ENCODE measurements at regions not wholly inside any gene's neighbourhood (a gene's known extent, or its start where the extent isn't known, plus 50 kb on each side); places are given as distances from the start of the nearest gene placed in this dataset.
"Not testable (repeated sequence)": the region's sequence is repeated elsewhere in the genome, so short reads cannot be mapped to it uniquely, and the experiment has no call there.

- Histone ChIP-seq H3K4me3 (ENCODE audit: low read length) (no peak overlapping the region), H3K9me3 (replicated peaks; ENCODE audit: low read length) (no peaks in the 10 kb centered on the region), H3K36me3 (ENCODE audit: insufficient read depth, low read length) (no peaks in the 10 kb centered on the region), H3K9ac (ENCODE audit: low read depth, low read length) (no peak overlapping the region), H3K4me1 (ENCODE audit: control insufficient read depth, insufficient read depth, low read length) (no peaks in the 10 kb centered on the region), H3K4me2 (ENCODE audit: low read length) (no peak overlapping the region), H3K27me3 (ENCODE audit: control insufficient read depth, insufficient read depth, low read length) (no peaks in the 10 kb centered on the region)
These were observed 52.8 kb upstream of the ADGRE5 start for GRCh38 chr19:14328406-14328805.

- H3K4me2 ChIP-seq (ENCODE audit: low read length); H3K9me3 ChIP-seq (replicated peaks; ENCODE audit: low read length); H3K36me3 ChIP-seq (ENCODE audit: insufficient read depth, low read length); H3K27me3 ChIP-seq (ENCODE audit: control insufficient read depth, insufficient read depth, low read length); H3K4me3 ChIP-seq (ENCODE audit: low read length); H3K9ac ChIP-seq (ENCODE audit: low read depth, low read length); H3K4me1 ChIP-seq (ENCODE audit: control insufficient read depth, insufficient read depth, low read length): not testable (repeated sequence)
These were observed 54.2 kb upstream of the ADGRE5 start for GRCh38 chr19:14327061-14327460.

- no peak overlapping the region for H3K9ac ChIP-seq (ENCODE audit: low read depth, low read length)
- no peak overlapping the region for H3K4me2 ChIP-seq (ENCODE audit: low read length)
- no peak overlapping the region for H3K4me3 ChIP-seq (ENCODE audit: low read length)
- no peaks in the 10 kb centered on the region for H3K9me3 ChIP-seq (replicated peaks; ENCODE audit: low read length)
- H3K27me3 ChIP-seq (ENCODE audit: control insufficient read depth, insufficient read depth, low read length) = peaks cover 2% of the 10 kb centered on the region
- H3K36me3 ChIP-seq (ENCODE audit: insufficient read depth, low read length) = no peaks in the 10 kb centered on the region
- no peaks in the 10 kb centered on the region for H3K4me1 ChIP-seq (ENCODE audit: control insufficient read depth, insufficient read depth, low read length)
These were observed 55.4 kb upstream of the ADGRE5 start for GRCh38 chr19:14325863-14326262.

- no peak overlapping the region for H3K9ac ChIP-seq (ENCODE audit: low read depth, low read length)
- H3K27me3 ChIP-seq (ENCODE audit: control insufficient read depth, insufficient read depth, low read length) = peaks cover 5% of the 10 kb centered on the region
- H3K9me3 ChIP-seq (replicated peaks; ENCODE audit: low read length) = no peaks in the 10 kb centered on the region
- H3K4me2 ChIP-seq (ENCODE audit: low read length) = no peak overlapping the region
- no peaks in the 10 kb centered on the region for H3K4me1 ChIP-seq (ENCODE audit: control insufficient read depth, insufficient read depth, low read length)
- no peak overlapping the region for H3K4me3 ChIP-seq (ENCODE audit: low read length)
- no peaks in the 10 kb centered on the region for H3K36me3 ChIP-seq (ENCODE audit: insufficient read depth, low read length)
These were observed 56.1 kb upstream of the ADGRE5 start for GRCh38 chr19:14325134-14325533.

GRCh38 chr19:14322889-14323463 is 58.3 kb upstream of the ADGRE5 start:
- H3K4me3 ChIP-seq (ENCODE audit: low read length) = no peak overlapping the region
- H3K4me1 ChIP-seq (ENCODE audit: control insufficient read depth, insufficient read depth, low read length) = no peaks in the 10 kb centered on the region
- H3K9me3 ChIP-seq (replicated peaks; ENCODE audit: low read length) = no peaks in the 10 kb centered on the region
- H3K27me3 ChIP-seq (ENCODE audit: control insufficient read depth, insufficient read depth, low read length) = peaks cover 12% of the 10 kb centered on the region
- no peak overlapping the region for H3K9ac ChIP-seq (ENCODE audit: low read depth, low read length)
- H3K36me3 ChIP-seq (ENCODE audit: insufficient read depth, low read length) = no peaks in the 10 kb centered on the region
- H3K4me2 ChIP-seq (ENCODE audit: low read length) = no peak overlapping the region

- no peaks in the 10 kb centered on the region for H3K9me3 ChIP-seq (replicated peaks; ENCODE audit: low read length)
- no peaks in the 10 kb centered on the region for H3K36me3 ChIP-seq (ENCODE audit: insufficient read depth, low read length)
- no peaks in the 10 kb centered on the region for H3K4me1 ChIP-seq (ENCODE audit: control insufficient read depth, insufficient read depth, low read length)
- peaks cover 12% of the 10 kb centered on the region for H3K27me3 ChIP-seq (ENCODE audit: control insufficient read depth, insufficient read depth, low read length)
- H3K9ac ChIP-seq (ENCODE audit: low read depth, low read length) = no peak overlapping the region
- no peak overlapping the region for H3K4me3 ChIP-seq (ENCODE audit: low read length)
- no peak overlapping the region for H3K4me2 ChIP-seq (ENCODE audit: low read length)
These were observed 61.0 kb upstream of the ADGRE5 start for GRCh38 chr19:14320253-14320652.

GRCh38 chr19:14319720-14320119 is 61.5 kb upstream of the ADGRE5 start:
- not testable (repeated sequence) for H3K4me3 ChIP-seq (ENCODE audit: low read length); H3K36me3 ChIP-seq (ENCODE audit: insufficient read depth, low read length); H3K4me2 ChIP-seq (ENCODE audit: low read length); H3K9me3 ChIP-seq (replicated peaks; ENCODE audit: low read length); H3K4me1 ChIP-seq (ENCODE audit: control insufficient read depth, insufficient read depth, low read length); H3K9ac ChIP-seq (ENCODE audit: low read depth, low read length)
- peaks cover 12% of the 10 kb centered on the region for H3K27me3 ChIP-seq (ENCODE audit: control insufficient read depth, insufficient read depth, low read length)

- no peak overlapping the region for H3K4me3 ChIP-seq (ENCODE audit: low read length)
- H3K4me1 ChIP-seq (ENCODE audit: control insufficient read depth, insufficient read depth, low read length) = no peaks in the 10 kb centered on the region
- no peak overlapping the region for H3K4me2 ChIP-seq (ENCODE audit: low read length)
- H3K36me3 ChIP-seq (ENCODE audit: insufficient read depth, low read length) = no peaks in the 10 kb centered on the region
- H3K27me3 ChIP-seq (ENCODE audit: control insufficient read depth, insufficient read depth, low read length) = peaks cover 12% of the 10 kb centered on the region
- no peak overlapping the region for H3K9ac ChIP-seq (ENCODE audit: low read depth, low read length)
- no peaks in the 10 kb centered on the region for H3K9me3 ChIP-seq (replicated peaks; ENCODE audit: low read length)
These were observed 62.4 kb upstream of the ADGRE5 start for GRCh38 chr19:14318873-14319272.

- H3K4me1 ChIP-seq (ENCODE audit: control insufficient read depth, insufficient read depth, low read length) = no peaks in the 10 kb centered on the region
- H3K36me3 ChIP-seq (ENCODE audit: insufficient read depth, low read length) = no peaks in the 10 kb centered on the region
- H3K9ac ChIP-seq (ENCODE audit: low read depth, low read length) = no peak overlapping the region
- H3K9me3 ChIP-seq (replicated peaks; ENCODE audit: low read length) = no peaks in the 10 kb centered on the region
- H3K27me3 ChIP-seq (ENCODE audit: control insufficient read depth, insufficient read depth, low read length) = peaks cover 9% of the 10 kb centered on the region
- no peak overlapping the region for H3K4me2 ChIP-seq (ENCODE audit: low read length)
- no peak overlapping the region for H3K4me3 ChIP-seq (ENCODE audit: low read length)
These were observed 64.1 kb upstream of the ADGRE5 start for GRCh38 chr19:14317157-14317556.

- no peaks in the 10 kb centered on the region for H3K4me1 ChIP-seq (ENCODE audit: control insufficient read depth, insufficient read depth, low read length)
- no peak overlapping the region for H3K4me2 ChIP-seq (ENCODE audit: low read length)
- H3K36me3 ChIP-seq (ENCODE audit: insufficient read depth, low read length) = no peaks in the 10 kb centered on the region
These were observed 65.8 kb upstream of the ADGRE5 start for GRCh38 chr19:14315433-14315832.

GRCh38 chr19:14310055-14310454 is 71.2 kb upstream of the ADGRE5 start:
- no peak overlapping the region for H3K4me3 ChIP-seq (ENCODE audit: low read length)
- H3K9me3 ChIP-seq (replicated peaks; ENCODE audit: low read length) = no peaks in the 10 kb centered on the region
- H3K27me3 ChIP-seq (ENCODE audit: control insufficient read depth, insufficient read depth, low read length) = peaks cover 30% of the 10 kb centered on the region
- no peak overlapping the region for H3K4me2 ChIP-seq (ENCODE audit: low read length)
- no peaks in the 10 kb centered on the region for H3K4me1 ChIP-seq (ENCODE audit: control insufficient read depth, insufficient read depth, low read length)
- H3K9ac ChIP-seq (ENCODE audit: low read depth, low read length) = no peak overlapping the region
- no peaks in the 10 kb centered on the region for H3K36me3 ChIP-seq (ENCODE audit: insufficient read depth, low read length)

More at GRCh38 chr19:14315433-14315832, 65.8 kb upstream of the ADGRE5 start:
- Histone ChIP-seq H3K9me3 (replicated peaks; ENCODE audit: low read length) (no peaks in the 10 kb centered on the region), H3K27me3 (ENCODE audit: control insufficient read depth, insufficient read depth, low read length) (peaks cover 8% of the 10 kb centered on the region), H3K9ac (ENCODE audit: low read depth, low read length) (no peak overlapping the region), H3K4me3 (ENCODE audit: low read length) (no peak overlapping the region)

- Histone ChIP-seq H3K36me3 (ENCODE audit: insufficient read depth, low read length) (no peaks in the 10 kb centered on the region), H3K4me1 (ENCODE audit: control insufficient read depth, insufficient read depth, low read length) (no peaks in the 10 kb centered on the region), H3K9ac (ENCODE audit: low read depth, low read length) (no peak overlapping the region), H3K4me2 (ENCODE audit: low read length) (no peak overlapping the region), H3K9me3 (replicated peaks; ENCODE audit: low read length) (no peaks in the 10 kb centered on the region), H3K27me3 (ENCODE audit: control insufficient read depth, insufficient read depth, low read length) (peaks cover 49% of the 10 kb centered on the region), H3K4me3 (ENCODE audit: low read length) (no peak overlapping the region)
These were observed 75.5 kb upstream of the ADGRE5 start for GRCh38 chr19:14305706-14306105.
